Sigmoid colon (tissue), 4 donors: ENCODE measurements at regions not wholly inside any gene's neighbourhood (a gene's known extent, or its start where the extent isn't known, plus 50 kb on each side); places are given as distances from the start of the nearest gene placed in this dataset.

Experiments used
- EP300 ChIP-seq, 4 donors: sonication (generic); formaldehyde crosslinking; IDR thresholded peaks; one replicate each; pipeline ENCODE4 v1.6.1; 2017; ENCODE audit warnings: antibody characterized with exemption in 4 of 4
- POLR2A ChIP-seq, 2 donors: fragments of 450-650 bp; IDR thresholded peaks; one replicate each; pipeline ENCODE4 v1.6.1; 2016; ENCODE audit warnings: antibody characterized with exemption in 2 of 2, mild to moderate bottlenecking in 2 of 2, moderate library complexity in 2 of 2
- TF ChIP-seq, protein P1 (sequence below), 4 experiments: fragments of 450-650 bp in 3 of 4; fragments of 200-600 bp in 1 of 4; IDR thresholded peaks; one replicate each; pipeline ENCODE4 v1.5.1; 2016 to 2019; ENCODE audit warnings: antibody characterized with exemption in 4 of 4, mild to moderate bottlenecking in 3 of 4, moderate library complexity in 2 of 4

DNA sequence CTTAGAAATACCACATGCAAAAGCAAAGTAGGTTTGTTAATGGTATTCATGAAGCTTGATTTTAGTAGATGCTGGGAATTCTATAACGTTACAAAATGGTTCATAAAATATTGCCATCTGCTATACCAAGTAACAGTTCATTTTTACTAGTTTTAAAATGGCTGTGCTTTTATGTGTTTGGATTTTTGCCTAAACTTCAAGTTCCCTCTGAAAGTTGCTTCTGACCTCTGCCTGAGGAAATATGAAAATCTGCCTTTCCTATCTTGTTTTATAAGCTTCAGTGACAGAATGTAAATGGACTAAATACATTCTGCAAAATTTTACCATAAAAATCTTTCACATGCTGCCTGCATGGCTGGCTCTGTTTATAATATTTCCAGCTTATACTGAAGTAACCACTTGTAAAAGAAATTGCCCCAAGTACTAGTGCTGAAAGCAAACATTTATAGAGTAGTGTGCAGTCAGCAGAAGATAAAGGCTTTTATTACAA lies 560.7 kb upstream of the ROBO2 start:
- TF ChIP-seq, protein P1, sequence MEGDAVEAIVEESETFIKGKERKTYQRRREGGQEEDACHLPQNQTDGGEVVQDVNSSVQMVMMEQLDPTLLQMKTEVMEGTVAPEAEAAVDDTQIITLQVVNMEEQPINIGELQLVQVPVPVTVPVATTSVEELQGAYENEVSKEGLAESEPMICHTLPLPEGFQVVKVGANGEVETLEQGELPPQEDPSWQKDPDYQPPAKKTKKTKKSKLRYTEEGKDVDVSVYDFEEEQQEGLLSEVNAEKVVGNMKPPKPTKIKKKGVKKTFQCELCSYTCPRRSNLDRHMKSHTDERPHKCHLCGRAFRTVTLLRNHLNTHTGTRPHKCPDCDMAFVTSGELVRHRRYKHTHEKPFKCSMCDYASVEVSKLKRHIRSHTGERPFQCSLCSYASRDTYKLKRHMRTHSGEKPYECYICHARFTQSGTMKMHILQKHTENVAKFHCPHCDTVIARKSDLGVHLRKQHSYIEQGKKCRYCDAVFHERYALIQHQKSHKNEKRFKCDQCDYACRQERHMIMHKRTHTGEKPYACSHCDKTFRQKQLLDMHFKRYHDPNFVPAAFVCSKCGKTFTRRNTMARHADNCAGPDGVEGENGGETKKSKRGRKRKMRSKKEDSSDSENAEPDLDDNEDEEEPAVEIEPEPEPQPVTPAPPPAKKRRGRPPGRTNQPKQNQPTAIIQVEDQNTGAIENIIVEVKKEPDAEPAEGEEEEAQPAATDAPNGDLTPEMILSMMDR (IDR thresholded peaks at IDR 0.05) = no peak
- TF ChIP-seq POLR2A (IDR thresholded peaks at IDR 0.05) (no peak), EP300 (IDR thresholded peaks at IDR 0.05) (no peak)
